ENCODE measurements at regions not wholly inside any gene's neighbourhood (a gene's known extent, or its start where the extent isn't known, plus 50 kb on each side); places are given as distances from the start of the nearest gene placed in this dataset.

DNA sequence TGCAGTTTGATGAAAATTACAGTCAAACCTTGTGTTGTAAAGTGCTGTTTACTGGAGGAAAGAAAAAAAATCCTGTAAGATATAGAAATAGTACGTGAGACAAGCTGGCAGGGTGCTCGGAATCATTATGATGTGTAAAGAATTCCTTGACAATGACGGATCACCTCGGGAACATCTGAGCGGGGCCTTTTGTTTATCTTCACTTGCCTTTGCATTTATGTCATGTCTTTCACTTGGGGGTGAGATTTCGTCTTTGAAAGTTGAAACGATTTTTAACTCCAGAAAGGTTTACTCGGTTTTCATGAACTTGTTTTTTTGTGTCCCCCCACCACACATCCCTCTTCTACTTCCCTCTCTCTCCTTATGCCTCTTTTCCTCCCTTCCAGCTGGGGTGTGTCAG, 128.3 kb upstream of the VEPH1 start:
- TF ChIP-seq, protein P1, sequence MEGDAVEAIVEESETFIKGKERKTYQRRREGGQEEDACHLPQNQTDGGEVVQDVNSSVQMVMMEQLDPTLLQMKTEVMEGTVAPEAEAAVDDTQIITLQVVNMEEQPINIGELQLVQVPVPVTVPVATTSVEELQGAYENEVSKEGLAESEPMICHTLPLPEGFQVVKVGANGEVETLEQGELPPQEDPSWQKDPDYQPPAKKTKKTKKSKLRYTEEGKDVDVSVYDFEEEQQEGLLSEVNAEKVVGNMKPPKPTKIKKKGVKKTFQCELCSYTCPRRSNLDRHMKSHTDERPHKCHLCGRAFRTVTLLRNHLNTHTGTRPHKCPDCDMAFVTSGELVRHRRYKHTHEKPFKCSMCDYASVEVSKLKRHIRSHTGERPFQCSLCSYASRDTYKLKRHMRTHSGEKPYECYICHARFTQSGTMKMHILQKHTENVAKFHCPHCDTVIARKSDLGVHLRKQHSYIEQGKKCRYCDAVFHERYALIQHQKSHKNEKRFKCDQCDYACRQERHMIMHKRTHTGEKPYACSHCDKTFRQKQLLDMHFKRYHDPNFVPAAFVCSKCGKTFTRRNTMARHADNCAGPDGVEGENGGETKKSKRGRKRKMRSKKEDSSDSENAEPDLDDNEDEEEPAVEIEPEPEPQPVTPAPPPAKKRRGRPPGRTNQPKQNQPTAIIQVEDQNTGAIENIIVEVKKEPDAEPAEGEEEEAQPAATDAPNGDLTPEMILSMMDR (IDR thresholded peaks at IDR 0.05; ENCODE audit: low read length): no peak
- no peak for TF ChIP-seq EZH2 (IDR thresholded peaks at IDR 0.05; ENCODE audit: borderline replicate concordance, low read length)
